ENCODE measurements at regions not wholly inside any gene's neighbourhood (a gene's known extent, or its start where the extent isn't known, plus 50 kb on each side); places are given as distances from the start of the nearest gene placed in this dataset.

DNA sequence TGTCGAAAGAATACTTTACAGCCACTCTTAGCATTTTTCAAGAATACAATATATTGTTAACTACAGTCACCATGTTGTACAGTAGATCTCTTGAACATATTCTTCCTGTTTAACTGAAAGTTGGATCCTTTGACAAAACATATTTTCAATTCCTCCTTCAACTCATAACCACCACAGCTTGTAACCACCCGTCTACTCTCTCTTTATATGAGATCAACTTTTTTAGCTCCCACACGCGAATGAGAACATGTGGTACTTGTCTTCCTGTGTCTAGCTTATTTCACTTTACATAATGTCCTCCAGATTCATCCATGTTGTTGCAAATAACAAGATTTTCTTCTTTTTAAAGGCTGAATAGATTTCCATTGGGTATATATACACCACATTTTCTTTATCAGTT is 338.3 kb upstream of the IGFBP7 start:
- WGBS, 3 donors: 67 to 78% (median 74%) methylated on average over 4 of the region's 4 CpGs

GRCh38 chr4:57446266-57446665 is 336.1 kb upstream of the IGFBP7 start:
- intact Hi-C loops (cut with DNase I): no loop called here
- 72 to 81% (median 80%) methylated on average over 3 of the region's 3 CpGs for WGBS, 3 donors
- no peak overlapping the region for H3K4me3 ChIP-seq

More for the DNA sequence above, 338.3 kb upstream of the IGFBP7 start:
- intact Hi-C loops (cut with DNase I): no loop called here
- no peak for DNase-seq
- Histone ChIP-seq H3K9me3 (no peaks in the 10 kb centered on the region), H3K4me3 (no peak overlapping the region), H3K36me3 (no peaks in the 10 kb centered on the region), H3K27me3 (no peaks in the 10 kb centered on the region), H3K27ac (no peak overlapping the region), H3K4me1 (ENCODE audit: insufficient read depth) (no peaks in the 10 kb centered on the region)
- no peak for TF ChIP-seq EP300 (IDR thresholded peaks at IDR 0.05)
- TF ChIP-seq CTCF (IDR thresholded peaks at IDR 0.05): no peak
- no peak for TF ChIP-seq POLR2A (IDR thresholded peaks at IDR 0.05)

DNA sequence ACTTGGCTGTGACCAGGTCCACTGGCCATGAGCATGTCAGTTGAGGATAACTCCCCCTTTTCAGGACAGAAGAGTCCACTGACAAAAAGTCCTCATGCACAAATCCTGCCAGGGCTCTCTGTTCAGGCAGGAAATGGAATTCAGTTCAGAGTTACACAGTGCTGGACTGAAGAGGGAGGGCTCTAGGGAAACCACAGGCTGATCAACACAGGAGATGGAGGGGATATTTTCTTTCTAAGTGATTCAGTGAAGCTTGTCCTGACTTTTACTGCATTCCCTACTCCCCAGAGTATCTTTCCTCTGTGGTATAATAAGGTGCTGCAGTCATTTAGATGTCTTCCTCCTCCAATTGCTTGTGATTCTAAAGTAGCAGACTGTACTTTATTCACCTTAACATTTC is 335.5 kb upstream of the IGFBP7 start:
- no peaks in the 10 kb centered on the region for H3K36me3 ChIP-seq
- intact Hi-C loops (cut with DNase I): no loop called here
- H3K27ac ChIP-seq: no peak overlapping the region
- H3K9me3 ChIP-seq: no peaks in the 10 kb centered on the region
- H3K4me1 ChIP-seq (ENCODE audit: insufficient read depth): no peaks in the 10 kb centered on the region
- TF ChIP-seq POLR2A (IDR thresholded peaks at IDR 0.05) (no peak), EP300 (IDR thresholded peaks at IDR 0.05) (no peak), CTCF (IDR thresholded peaks at IDR 0.05) (no peak)
- DNase-seq: no peak
- H3K4me3 ChIP-seq: no peak overlapping the region
- H3K27me3 ChIP-seq: no peaks in the 10 kb centered on the region

More at GRCh38 chr4:57446266-57446665, 336.1 kb upstream of the IGFBP7 start:
- TF ChIP-seq EP300 (IDR thresholded peaks at IDR 0.05) (no peak), CTCF (IDR thresholded peaks at IDR 0.05) (no peak), POLR2A (IDR thresholded peaks at IDR 0.05) (no peak)
- H3K4me1 ChIP-seq (ENCODE audit: insufficient read depth): no peaks in the 10 kb centered on the region
- no peaks in the 10 kb centered on the region for H3K36me3 ChIP-seq
- H3K27me3 ChIP-seq: no peaks in the 10 kb centered on the region
- no peaks in the 10 kb centered on the region for H3K9me3 ChIP-seq
- no peak overlapping the region for H3K27ac ChIP-seq
- no peak for DNase-seq

DNA sequence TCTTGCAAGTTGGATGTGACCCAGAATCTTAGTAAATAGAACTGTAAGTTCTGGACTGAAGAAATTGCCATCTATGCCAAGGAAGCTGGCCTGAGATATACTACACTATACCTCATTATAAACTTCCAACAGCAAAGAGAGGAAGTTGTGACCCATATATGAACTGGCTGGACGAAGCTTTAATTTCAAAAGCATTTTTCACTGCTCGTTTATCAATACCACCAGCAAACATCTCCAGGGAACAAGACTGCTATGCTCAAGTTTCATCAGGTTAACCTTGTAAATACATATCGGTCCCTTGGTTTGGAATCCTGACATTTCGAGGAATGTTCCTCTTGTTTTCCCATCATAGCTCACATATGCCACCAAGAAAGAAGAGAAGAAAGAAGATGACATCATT is 334.5 kb upstream of the IGFBP7 start:
- no peak for DNase-seq
- Histone ChIP-seq H3K27me3 (no peaks in the 10 kb centered on the region), H3K36me3 (no peaks in the 10 kb centered on the region), H3K27ac (no peak overlapping the region), H3K4me3 (no peak overlapping the region), H3K9me3 (no peaks in the 10 kb centered on the region), H3K4me1 (ENCODE audit: insufficient read depth) (no peaks in the 10 kb centered on the region)
- TF ChIP-seq CTCF (IDR thresholded peaks at IDR 0.05): no peak
- TF ChIP-seq POLR2A (IDR thresholded peaks at IDR 0.05): no peak
- no peak for TF ChIP-seq EP300 (IDR thresholded peaks at IDR 0.05)
- WGBS, 3 donors: 51 to 59% (median 57%) methylated on average over 4 of the region's 4 CpGs
- intact Hi-C loops (cut with DNase I): no loop called here

DNA sequence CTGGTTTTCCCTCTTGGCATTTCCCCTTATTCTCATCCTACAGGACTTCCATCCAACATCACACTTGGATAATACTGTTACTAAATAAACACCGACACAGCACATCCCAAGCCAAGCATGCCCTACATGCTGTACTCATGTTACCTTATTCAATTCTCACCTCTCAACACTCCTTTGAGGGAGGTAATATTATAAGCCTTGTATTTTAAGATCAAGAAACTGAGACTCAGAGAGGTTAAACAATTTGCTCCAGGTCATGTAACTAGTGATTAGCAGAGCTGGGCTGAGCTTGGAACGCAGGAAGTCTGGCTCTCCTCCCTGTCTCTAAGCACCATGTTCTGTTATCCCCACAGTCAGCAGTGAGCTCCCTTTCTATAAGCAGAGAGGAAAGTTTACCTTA is 333.6 kb upstream of the IGFBP7 start:
- Histone ChIP-seq H3K27me3 (no peaks in the 10 kb centered on the region), H3K9me3 (no peaks in the 10 kb centered on the region), H3K27ac (no peak overlapping the region), H3K36me3 (no peaks in the 10 kb centered on the region), H3K4me3 (no peak overlapping the region), H3K4me1 (ENCODE audit: insufficient read depth) (no peaks in the 10 kb centered on the region)
- DNase-seq: no peak
- intact Hi-C loops (cut with DNase I): no loop called here
- TF ChIP-seq CTCF (IDR thresholded peaks at IDR 0.05) (no peak), EP300 (IDR thresholded peaks at IDR 0.05) (no peak), POLR2A (IDR thresholded peaks at IDR 0.05) (no peak)
- WGBS, 3 donors: 59 to 68% (median 66%) methylated on average over 2 of the region's 2 CpGs
